ENCODE measurements at regions not wholly inside any gene's neighbourhood (a gene's known extent, or its start where the extent isn't known, plus 50 kb on each side); places are given as distances from the start of the nearest gene placed in this dataset.
"Not testable (repeated sequence)": the region's sequence is repeated elsewhere in the genome, so short reads cannot be mapped to it uniquely, and the experiment has no call there.

GRCh38 chr5:136740228-136740627 lies 374.9 kb upstream of the TRPC7 start:
- intact Hi-C loops (cut with micrococcal nuclease), result no loop called here

- intact Hi-C loops (cut with micrococcal nuclease), result not testable (repeated sequence)
These were observed 373.9 kb upstream of the TRPC7 start for GRCh38 chr5:136739271-136739670.

- intact Hi-C loops (cut with micrococcal nuclease), result no loop called here
These were observed 373.5 kb upstream of the TRPC7 start for GRCh38 chr5:136738829-136739228.

- intact Hi-C loops (cut with micrococcal nuclease), result no loop called here
These were observed 370.7 kb upstream of the TRPC7 start for GRCh38 chr5:136736021-136736420.

GRCh38 chr5:136735611-136736010 lies 370.3 kb upstream of the TRPC7 start:
- intact Hi-C loops (cut with micrococcal nuclease), result not testable (repeated sequence)

- intact Hi-C loops (cut with micrococcal nuclease), result no loop called here
These were observed 369.3 kb upstream of the TRPC7 start for GRCh38 chr5:136734628-136735027.

DNA sequence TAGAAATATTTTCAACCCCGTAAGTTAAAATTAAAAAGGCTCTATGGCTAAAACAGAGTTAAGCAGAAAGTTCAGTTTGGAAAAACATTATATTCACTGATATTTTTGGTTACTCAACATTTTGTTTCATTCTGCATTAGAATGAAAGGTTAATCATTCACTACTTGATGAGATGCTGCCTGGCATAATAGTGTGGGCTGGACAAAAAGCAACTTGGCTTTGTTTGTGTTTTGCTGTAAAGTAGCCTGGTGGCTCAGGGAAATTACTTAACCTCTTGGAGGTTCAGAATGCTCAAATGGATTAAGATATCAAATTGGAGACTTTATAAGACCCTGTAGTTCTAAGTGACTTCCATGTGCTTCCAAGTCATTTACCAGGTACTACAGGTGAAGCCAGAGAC lies 367.4 kb upstream of the TRPC7 start:
- intact Hi-C loops (cut with micrococcal nuclease), result no loop called here

GRCh38 chr5:136731241-136731900 lies 366.0 kb upstream of the TRPC7 start:
- intact Hi-C loops (cut with micrococcal nuclease), result no loop called here

DNA sequence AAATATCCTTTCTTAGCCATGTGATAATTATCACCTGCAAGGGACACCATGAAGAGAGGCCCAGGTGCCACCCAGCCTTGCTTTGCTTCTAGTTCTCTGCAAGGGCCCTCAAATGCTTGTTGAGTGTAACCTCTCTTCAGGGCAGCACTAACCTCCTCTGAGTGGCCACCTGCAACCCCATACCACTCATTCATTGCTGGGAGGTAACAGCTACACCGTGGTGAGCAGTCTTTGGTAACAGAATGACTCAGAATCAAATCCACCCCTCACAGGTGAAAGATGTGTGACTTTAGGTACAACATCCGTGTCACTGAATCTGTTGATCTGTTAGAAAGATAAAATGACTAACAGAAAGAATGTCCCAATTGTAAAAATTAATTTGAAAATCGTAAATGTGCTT lies 365.1 kb upstream of the TRPC7 start:
- intact Hi-C loops (cut with micrococcal nuclease), result no loop called here

- intact Hi-C loops (cut with micrococcal nuclease), result no loop called here
These were observed 364.6 kb upstream of the TRPC7 start for GRCh38 chr5:136729901-136730355.

GRCh38 chr5:136726506-136726905 lies 361.2 kb upstream of the TRPC7 start:
- intact Hi-C loops (cut with micrococcal nuclease), result no loop called here

DNA sequence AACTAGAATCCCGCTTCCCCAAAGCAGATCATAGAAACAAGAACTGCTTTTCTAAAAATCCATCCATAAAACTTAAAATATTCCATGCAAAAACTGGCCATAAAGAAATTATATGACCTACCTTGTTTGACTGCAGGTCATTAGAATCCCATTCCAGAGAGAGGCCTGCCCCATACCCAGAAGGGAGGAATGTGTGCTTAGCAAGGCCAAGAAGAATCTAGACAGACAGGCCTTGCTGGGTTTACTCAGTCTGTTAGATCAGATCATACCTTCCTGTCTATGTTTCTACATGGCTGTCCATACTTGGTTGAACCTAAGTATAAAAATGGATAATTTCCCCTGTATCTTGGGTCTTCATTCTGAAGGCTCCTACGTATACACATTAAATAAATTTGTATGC lies 358.8 kb upstream of the TRPC7 start:
- intact Hi-C loops (cut with micrococcal nuclease), result no loop called here

DNA sequence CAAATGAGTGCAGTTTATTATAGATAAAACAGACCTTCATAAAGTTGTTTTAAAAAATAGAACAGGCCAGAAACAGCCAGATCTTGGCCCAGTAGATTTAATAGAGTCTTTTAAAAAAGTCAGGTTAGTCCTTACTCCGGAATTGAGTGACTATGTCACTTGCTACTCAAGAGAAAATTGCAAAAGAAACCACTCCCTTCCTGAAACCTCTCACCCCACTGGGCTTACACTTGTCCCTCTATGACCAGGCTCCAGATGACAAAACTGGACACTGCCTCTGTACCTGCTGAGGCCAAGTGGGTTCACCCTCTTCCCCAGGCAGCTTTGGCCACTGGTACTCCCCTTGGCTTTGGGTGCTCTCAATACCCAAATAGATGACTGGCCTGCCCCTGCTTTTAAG lies 357.2 kb upstream of the TRPC7 start:
- intact Hi-C loops (cut with micrococcal nuclease), result no loop called here

GRCh38 chr5:136722086-136722485 lies 356.7 kb upstream of the TRPC7 start:
- intact Hi-C loops (cut with micrococcal nuclease), result no loop called here

DNA sequence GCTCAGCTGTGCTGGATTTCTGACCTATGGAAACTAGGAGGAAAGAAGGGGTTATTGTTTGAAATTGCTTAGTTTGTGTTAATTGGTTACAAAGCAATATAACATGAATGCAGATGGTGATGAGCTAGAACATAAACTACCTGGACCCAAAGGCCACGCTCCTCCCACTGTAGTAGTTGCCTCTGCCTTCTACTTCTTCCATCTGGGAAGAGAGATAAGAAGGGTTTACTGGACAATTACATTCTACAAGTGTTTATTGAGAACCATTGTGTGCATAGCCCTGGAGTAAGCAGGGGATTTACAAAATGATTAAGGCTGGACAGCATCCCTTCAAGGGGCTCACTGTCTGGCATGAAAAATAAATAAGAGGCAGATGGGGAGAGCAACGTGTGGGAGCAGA lies 355.3 kb upstream of the TRPC7 start:
- intact Hi-C loops (cut with micrococcal nuclease), result no loop called here

DNA sequence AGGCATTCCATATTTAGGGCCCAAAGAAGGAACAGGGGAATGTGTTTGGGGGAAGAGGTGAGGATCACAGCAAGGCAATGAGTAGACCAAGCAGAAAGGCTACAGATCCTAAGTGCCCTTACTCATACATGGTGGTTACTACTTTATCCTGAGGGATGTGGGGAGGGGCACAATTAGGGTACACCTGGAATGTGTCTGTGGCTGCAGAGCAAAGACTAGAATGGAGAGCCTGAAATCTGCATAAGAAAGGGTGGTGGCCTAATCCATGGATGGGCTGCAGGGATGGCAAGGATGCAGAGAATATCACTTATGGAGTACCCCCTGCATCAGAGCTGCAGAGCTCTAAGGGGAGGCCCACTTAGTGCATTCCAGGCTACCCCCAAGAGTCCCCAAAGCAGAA lies 352.6 kb upstream of the TRPC7 start:
- intact Hi-C loops (cut with micrococcal nuclease), result no loop called here

GRCh38 chr5:136714286-136714685 lies 348.9 kb upstream of the TRPC7 start:
- intact Hi-C loops (cut with micrococcal nuclease), result no loop called here

- intact Hi-C loops (cut with micrococcal nuclease), result no loop called here
These were observed 347.3 kb upstream of the TRPC7 start for GRCh38 chr5:136712628-136713027.

DNA sequence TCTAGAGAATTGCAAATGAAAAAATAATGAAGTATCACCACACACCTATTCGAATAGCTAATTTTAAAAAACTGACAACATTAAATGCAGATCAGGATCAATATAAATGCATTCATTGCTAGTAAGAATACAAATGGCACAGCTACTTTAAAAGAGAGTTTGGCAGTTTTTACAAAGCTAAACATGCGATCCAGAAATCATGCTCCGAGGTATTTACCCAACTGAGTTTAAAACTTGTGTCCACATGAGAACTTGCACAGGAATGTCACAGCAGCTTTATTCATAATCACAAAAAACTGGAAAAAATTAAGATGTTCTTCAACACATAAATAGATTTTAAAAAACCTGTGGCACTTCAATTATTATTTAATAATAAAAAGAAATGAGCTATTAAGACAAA lies 345.5 kb upstream of the TRPC7 start:
- intact Hi-C loops (cut with micrococcal nuclease), result no loop called here

GRCh38 chr5:136703706-136704105 lies 338.4 kb upstream of the TRPC7 start:
- intact Hi-C loops (cut with micrococcal nuclease), result no loop called here

- intact Hi-C loops (cut with micrococcal nuclease), result no loop called here
These were observed 337.7 kb upstream of the TRPC7 start for GRCh38 chr5:136703036-136703435.

DNA sequence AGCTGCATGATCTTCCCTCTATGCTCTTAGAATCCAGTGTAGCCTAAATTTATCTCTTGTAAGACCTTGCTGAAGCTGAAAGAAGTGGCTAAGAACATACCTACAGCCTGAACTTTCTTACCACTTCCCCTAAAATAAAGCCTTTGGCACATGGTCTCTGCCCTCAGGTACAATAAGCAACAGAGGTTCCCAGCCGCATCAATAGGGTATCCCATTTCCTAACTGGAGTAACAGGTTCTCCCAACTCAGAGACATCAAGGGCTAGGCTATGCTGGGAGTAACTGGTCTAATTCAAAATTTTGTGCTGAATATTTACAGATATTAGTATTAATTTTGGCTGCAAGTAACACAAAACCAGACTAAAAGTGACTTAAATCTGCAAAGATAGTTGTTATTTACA lies 335.8 kb upstream of the TRPC7 start:
- intact Hi-C loops (cut with micrococcal nuclease), result no loop called here

DNA sequence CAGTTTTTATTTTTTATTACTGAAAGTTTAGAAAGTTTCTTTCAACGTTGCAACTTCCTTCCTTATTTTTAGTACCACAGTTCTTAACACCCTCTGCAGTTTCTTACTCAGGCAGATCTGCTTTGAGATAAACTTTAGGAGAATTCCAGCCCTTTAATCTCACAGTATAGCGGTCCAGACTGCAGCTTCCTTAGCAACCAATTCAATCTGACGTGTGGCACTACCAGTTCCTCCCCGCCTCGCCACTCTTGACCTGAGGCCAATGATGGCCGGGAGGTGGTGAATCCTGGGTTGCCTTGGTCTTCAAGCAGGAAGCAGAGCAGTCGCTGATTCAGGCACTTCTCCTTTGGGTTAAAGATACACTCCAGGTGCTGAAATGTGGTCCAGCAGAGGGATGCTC lies 334.3 kb upstream of the TRPC7 start:
- intact Hi-C loops (cut with micrococcal nuclease), result loop anchor here (10.0 kb wide), 1 partner anchor 455 kb away; no protein-coding TSS in a partner anchor

DNA sequence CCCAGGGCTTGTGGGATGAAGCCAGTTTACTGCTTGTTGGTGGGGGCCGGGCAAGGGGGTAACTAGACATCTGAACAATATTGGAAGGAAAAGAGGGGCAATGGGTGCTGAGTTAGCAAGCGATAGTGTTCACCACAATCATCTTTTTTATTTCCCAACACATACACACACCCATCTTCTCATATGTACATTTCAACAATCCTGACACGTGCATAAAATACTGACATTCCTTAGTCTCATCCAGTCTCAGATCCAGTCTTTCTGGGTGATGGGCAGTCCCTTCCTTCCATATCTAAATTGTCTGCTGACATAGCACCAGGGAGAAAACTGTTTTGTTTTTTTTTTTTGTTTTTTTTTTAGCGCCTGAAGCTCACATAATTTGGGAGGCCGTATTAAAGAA lies 333.6 kb upstream of the TRPC7 start:
- intact Hi-C loops (cut with micrococcal nuclease), result loop anchor here (10.0 kb wide), 1 partner anchor 454 kb away; no protein-coding TSS in a partner anchor
